NCI-H146 treated with DMSO at 0.1 percent for 48 hours (cell line): ENCODE measurements at regions not wholly inside any gene's neighbourhood (a gene's known extent, or its start where the extent isn't known, plus 50 kb on each side); places are given as distances from the start of the nearest gene placed in this dataset.
A peak's percentile ranks its signal among the peaks of the same experiment; 100 is the strongest.
"Not testable (repeated sequence)": the region's sequence is repeated elsewhere in the genome, so short reads cannot be mapped to it uniquely, and the experiment has no call there.

ENCODE experiments used
- DNase-seq: peaks from one replicate; lab custom pipeline; 2025; ENCODE audit not compliant: unreplicated experiment; lab: John Stamatoyannopoulos, UW

- peak; percentile 16 for DNase-seq
Measured at GRCh38 chr6:100229512-100229911, 235.2 kb downstream of the SIM1 start.

- DNase-seq, result peak; percentile 66
Measured at GRCh38 chr6:100228834-100229441, 234.9 kb upstream of the MCHR2 start.

- no peak for DNase-seq
Measured at GRCh38 chr6:100228437-100228833, 234.4 kb upstream of the MCHR2 start.

DNA sequence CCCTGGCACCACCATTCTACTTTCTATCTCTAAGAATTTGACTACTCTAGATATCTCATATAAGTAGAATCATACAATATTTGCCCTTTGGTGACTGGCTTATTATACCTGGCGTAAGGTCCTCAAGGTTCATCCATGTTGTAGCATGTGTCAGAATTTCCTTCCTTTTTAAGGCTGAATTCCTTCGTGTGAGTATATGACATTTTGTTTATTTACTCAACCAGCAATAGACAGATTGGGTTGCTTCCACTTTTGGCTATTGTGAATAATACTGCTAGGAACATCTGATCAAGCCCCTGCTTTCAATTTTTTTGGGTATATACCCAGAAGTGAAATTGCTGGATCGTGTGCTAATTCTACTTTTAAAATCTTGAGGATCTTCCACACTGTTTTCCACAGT lies 232.8 kb upstream of the MCHR2 start:
- no peak for DNase-seq

DNA sequence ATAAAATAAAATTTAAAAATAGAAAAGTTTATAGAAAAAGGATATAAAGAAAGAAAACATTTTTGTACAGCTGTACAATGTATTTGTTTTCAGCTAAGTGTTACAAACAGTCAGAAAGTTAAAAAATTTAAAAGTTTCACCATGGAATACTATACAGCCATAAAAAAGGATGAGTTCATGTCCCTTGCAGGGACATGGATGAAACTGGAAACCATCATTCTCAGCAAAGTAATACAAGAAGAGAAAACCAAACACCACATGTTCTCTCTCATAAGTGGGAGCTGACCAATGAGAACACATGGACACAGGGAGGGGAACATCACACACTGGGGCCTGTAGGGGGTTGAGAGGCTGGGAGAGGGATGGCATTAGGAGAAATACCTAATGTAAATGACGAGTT lies 229.9 kb upstream of the MCHR2 start:
- DNase-seq, result not testable (repeated sequence)

- no peak for DNase-seq
Measured at GRCh38 chr6:100220543-100220942, 226.5 kb upstream of the MCHR2 start.

DNA sequence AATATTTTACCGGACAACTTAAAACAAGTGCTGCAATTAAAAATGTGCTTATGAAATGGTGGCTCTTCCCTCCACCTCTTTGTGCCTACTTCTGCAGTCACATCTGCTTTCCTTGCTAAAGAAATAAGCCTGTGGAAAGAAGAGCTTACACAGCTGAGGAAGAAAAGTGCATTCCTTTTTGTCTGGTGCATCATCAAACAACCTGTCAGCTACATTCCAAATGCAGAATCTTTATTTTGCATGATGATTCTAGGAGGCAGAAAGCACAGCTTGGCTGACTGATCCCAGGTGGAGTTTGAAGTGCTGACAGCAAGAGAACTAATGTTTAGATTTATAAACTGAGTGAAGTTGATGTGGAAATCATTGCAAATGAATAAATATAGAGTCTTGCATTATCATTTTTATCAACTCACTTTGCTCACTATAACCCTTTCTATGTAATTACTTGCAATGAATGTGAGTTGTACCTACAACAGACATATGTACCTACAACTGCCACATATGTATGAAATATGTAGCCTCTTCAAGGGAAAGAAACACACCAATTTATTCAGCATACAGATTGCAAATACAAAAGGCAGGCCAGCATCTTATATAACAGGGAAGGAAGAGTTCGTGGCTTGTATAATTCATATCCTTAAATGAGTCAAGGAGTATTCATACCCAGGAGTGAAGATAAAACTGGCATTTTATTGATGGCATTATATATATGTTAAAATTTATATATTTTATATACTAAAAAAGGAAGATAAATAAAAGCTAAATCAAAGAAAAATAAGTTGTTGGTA lies 223.4 kb upstream of the MCHR2 start:
- no peak for DNase-seq

GRCh38 chr6:100216760-100217159 lies 222.7 kb upstream of the MCHR2 start:
- no peak for DNase-seq

- DNase-seq, result no peak
Measured at GRCh38 chr6:100212131-100212530, 218.1 kb upstream of the MCHR2 start.

- no peak for DNase-seq
Measured at GRCh38 chr6:100210137-100211117, 216.4 kb upstream of the MCHR2 start.

DNA sequence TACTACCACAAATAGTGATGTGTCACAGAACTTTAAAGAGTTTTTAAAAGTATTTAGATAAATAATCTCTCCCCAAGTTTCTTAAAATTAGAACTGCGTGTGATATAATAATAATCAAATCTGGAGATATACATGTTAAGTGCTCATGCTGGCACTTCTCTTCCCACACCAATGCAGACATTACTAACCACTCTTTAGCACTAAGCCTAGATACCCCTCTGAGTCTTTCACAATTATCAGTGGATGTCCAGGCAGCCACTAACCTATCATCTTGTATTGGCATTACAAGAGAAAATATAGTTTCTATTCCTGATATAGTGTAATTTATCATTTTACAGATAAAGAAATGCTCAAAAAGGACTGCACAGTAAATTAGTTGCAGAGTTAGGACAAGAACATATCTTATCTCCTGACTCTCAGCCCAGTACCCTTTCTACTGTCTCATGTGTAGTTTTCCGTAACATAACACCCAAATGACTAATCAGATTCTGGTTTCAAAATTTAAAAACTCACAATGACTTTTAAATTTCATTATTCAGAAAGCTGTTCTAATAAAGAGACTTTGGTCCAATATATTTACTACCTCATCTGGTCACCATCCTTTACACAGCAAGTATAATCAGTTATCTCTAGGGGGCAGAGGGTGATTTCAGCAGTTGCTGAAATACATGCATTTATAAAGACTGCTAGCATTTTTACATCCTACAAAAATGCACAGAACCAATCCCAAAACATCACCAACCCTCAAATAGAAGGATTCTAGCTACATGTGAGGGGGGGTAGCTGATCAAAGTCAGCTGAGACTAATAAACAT lies 215.5 kb upstream of the MCHR2 start:
- DNase-seq, result no peak

- no peak for DNase-seq
Measured at GRCh38 chr6:100203400-100203799, 209.4 kb upstream of the MCHR2 start.

- no peak for DNase-seq
Measured at GRCh38 chr6:100202417-100203194, 208.6 kb upstream of the MCHR2 start.

DNA sequence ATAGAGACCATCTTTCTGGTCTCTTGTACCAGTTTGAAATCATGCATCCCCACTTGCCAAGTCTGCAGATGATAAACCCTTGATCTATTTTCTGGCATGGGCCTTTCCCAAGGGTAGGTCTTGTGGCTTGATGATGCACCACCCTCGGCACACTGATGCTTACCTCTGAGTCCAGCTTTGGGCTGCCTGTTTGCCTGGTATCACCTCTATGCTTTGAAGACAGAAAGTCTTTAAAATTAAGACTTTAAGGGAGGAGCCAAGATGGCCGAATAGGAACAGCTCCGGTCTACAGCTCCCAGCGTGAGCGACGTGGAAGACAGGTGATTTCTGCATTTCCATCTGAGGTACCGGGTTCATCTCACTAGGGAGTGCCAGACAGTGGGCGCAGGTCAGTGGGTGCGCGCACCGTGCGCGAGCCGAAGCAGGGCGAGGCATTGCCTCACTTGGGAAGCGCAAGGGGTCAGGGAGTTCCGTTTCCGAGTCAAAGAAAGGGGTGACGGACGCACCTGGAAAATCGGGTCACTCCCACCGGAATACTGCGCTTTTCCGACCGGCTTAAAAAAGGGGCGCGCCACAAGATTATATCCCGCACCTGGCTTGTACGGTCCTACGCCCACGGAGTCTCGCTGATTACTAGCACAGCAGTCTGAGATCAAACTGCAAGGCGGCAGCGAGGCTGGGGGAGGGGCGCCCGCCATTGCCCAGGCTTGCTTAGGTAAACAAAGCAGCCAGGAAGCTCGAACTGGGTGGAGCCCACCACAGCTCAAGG lies 202.4 kb upstream of the MCHR2 start:
- peak; percentile 11 for DNase-seq

DNA sequence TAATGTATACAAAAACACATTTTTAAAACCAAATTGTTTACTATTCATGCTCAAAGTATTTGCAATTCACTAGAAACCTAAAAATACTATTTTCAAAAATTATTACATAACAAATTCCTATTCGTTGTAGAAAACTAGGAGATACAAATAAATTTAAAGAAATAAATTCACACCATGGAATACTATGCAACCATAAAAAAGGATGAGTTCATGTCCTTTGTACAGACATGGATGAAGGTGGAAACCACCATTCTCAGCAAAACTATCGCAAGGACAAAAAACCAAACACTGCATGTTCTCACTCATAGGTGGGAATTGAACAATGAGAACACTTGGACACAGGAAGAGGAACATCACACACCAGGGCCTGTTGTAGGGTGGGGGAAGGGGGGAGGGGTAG lies 201.2 kb upstream of the MCHR2 start:
- not testable (repeated sequence) for DNase-seq

GRCh38 chr6:100194535-100194934 lies 200.5 kb upstream of the MCHR2 start:
- DNase-seq, result no peak

DNA sequence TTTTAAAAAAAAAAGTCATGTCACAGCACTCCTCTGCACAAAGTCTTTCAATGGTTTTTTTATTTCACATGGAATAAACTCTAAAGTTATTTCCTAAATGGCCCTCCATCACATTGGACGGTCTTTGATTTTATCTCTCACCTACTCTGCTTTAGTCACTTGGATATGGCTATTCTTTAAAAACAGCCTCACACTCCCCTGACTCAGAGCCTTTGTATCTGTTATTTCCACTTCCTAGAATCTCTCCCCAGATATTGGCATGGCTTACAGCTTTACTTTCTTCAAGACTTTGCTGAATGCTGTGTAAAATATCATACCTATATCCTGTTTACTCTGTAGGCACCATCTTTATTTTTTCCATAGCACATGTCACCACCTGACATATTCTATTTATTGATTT lies 194.7 kb upstream of the MCHR2 start:
- DNase-seq, result no peak

- no peak for DNase-seq
Measured at GRCh38 chr6:100186552-100186951, 192.5 kb upstream of the MCHR2 start.

DNA sequence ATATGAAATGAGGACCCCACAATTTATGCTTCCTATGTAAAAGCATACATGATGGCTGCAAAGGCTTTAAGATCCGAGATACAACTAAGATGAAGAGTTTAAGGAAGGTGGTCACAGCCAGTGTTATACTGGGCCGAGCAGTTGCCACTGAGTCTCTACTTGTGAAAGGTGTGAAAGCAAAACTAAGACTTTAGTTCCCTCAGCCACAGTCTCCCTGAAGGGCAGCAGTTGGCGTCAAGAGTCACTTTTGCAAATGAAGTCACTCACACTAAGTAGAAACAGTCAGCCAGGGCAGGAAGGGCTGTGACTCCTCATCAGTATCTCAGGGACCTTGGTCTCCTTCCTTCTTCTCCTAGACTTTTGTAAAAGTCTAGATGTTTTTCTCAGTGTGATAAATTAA lies 191.6 kb upstream of the MCHR2 start:
- DNase-seq, result no peak
